Thoracic aorta (tissue), 2 donors: ENCODE measurements at regions not wholly inside any gene's neighbourhood (a gene's known extent, or its start where the extent isn't known, plus 50 kb on each side); places are given as distances from the start of the nearest gene placed in this dataset.

Experiments
- ATAC-seq: fragments of 150-250 bp; one replicate; pipeline ENCODE4 v1.8.0; 2017; ENCODE audit warnings: low read depth; ENCODE audit not compliant: insufficient number of reproducible peaks, low FRiP score
- DNase-seq: peaks from one replicate; pipeline ENCODE4 v3.0.0-alpha.2; 2020; ENCODE audit warnings: low spot score
- H3K27ac ChIP-seq, 2 donors: fragments of 200-600 bp; sonication (generic); 1 replicate in 1 of 2; 2 replicates in 1 of 2; pipeline ENCODE4 v1.5.1; 2016; ENCODE audit warnings: mild to moderate bottlenecking in 2 of 2, moderate library complexity in 2 of 2
- H3K27me3 ChIP-seq: fragments of 200-600 bp; sonication (generic); replicated peaks from 2 replicates; pipeline ENCODE4 v1.6.0; 2016; ENCODE audit warnings: mild to moderate bottlenecking; ENCODE audit not compliant: insufficient read depth
- H3K36me3 ChIP-seq: fragments of 200-600 bp; sonication (generic); one replicate; pipeline ENCODE4 v1.5.1; 2016
- H3K4me1 ChIP-seq, 2 donors: fragments of 200-600 bp; sonication (generic); 1 replicate in 1 of 2; 2 replicates in 1 of 2; pipeline versions ENCODE4 v1.5.1 to v1.6.0; 2016; ENCODE audit warnings: low read depth in 2 of 2, mild to moderate bottlenecking in 1 of 2; ENCODE audit not compliant: control insufficient read depth in 1 of 2
- H3K4me3 ChIP-seq: fragments of 200-600 bp; sonication (generic); 2 replicates; pipeline ENCODE4 v1.5.1; 2016; ENCODE audit warnings: mild to moderate bottlenecking
- H3K9me3 ChIP-seq: fragments of 200-600 bp; sonication (generic); 2 replicates; pipeline ENCODE4 v1.5.1; 2016
- TF ChIP-seq, protein P1 (sequence below): fragments of 200-600 bp; sonication (generic); IDR thresholded peaks from one replicate; pipeline ENCODE4 v1.5.1; 2019; ENCODE audit warnings: antibody characterized with exemption

DNA sequence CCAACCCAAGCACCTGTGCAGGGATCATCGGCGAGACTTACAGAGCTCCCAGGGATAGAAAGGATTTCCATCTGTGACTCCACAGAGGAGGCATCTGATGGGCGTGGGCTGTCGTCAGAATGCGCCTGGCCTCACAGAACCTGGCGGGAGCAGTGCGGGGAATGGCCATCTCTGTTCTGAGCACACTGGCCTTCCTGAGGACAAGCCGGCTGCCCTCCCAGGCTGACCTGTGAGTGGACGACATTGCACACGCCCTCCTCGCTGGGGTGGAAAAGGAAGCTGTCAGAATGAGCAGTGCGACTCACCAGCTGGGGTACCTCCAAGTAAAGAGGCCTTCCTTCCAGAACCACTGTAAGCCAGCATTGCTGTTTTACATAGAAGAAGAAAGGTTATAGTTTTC lies 234.6 kb upstream of the PITRM1 start:
- TF ChIP-seq, protein P1, sequence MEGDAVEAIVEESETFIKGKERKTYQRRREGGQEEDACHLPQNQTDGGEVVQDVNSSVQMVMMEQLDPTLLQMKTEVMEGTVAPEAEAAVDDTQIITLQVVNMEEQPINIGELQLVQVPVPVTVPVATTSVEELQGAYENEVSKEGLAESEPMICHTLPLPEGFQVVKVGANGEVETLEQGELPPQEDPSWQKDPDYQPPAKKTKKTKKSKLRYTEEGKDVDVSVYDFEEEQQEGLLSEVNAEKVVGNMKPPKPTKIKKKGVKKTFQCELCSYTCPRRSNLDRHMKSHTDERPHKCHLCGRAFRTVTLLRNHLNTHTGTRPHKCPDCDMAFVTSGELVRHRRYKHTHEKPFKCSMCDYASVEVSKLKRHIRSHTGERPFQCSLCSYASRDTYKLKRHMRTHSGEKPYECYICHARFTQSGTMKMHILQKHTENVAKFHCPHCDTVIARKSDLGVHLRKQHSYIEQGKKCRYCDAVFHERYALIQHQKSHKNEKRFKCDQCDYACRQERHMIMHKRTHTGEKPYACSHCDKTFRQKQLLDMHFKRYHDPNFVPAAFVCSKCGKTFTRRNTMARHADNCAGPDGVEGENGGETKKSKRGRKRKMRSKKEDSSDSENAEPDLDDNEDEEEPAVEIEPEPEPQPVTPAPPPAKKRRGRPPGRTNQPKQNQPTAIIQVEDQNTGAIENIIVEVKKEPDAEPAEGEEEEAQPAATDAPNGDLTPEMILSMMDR, result no peak
- no peak for ATAC-seq
- no peak overlapping the region for H3K27ac ChIP-seq

DNA sequence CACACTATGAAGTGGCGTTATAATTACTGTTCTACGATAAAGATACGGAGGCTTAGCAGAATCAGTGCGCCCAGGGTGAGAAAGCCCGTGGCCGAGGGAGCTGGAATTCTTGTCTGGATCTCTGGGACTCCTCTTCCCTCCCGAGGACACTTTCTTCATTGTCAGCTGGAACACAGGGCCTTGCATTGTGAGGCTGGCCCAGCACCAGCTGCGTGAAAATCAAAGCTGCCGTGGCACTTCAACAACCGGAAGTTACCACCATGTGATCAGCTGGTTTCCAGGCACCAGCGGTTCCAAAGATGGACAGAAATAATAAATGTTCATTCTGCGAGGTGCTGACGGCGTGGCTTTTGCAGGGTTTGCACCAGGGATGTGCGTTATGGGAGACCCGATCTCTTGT lies 234.0 kb upstream of the PITRM1 start:
- Histone ChIP-seq H3K9me3 (no peaks in the 10 kb centered on the region), H3K4me1 (no peaks in the 10 kb centered on the region), H3K27me3 (no peaks in the 10 kb centered on the region), H3K27ac (no peak overlapping the region), H3K4me3 (no peak overlapping the region), H3K36me3 (no peaks in the 10 kb centered on the region)
- TF ChIP-seq, protein P1, result no peak
- ATAC-seq, result no peak
- DNase-seq, result no peak

More for the DNA sequence above, 234.6 kb upstream of the PITRM1 start:
- Histone ChIP-seq H3K9me3 (no peaks in the 10 kb centered on the region), H3K36me3 (no peaks in the 10 kb centered on the region), H3K27me3 (no peaks in the 10 kb centered on the region), H3K4me1 (no peaks in the 10 kb centered on the region), H3K4me3 (no peak overlapping the region)
- no peak for DNase-seq

DNA sequence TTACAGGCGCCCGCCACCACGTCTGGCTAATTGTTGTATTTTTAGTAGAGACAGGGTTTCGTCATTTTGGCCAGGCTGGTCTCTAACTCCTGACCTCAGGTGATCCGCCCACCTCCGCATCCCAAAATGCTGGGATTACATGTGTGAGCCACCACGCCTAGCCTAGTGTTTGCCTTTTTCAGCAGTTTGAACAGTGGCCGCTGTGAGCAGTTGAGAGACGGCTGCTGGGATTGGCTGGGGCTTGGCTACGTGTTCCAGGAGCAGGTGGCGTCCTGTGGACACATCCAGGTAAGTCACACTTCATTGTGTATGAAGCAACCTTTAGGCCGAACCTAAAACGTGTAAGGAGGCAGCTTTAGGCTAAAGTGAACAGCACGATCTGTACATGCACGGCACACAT lies 231.8 kb upstream of the PITRM1 start:
- Histone ChIP-seq H3K36me3 (no peaks in the 10 kb centered on the region), H3K27ac (no peak overlapping the region), H3K4me3 (no peak overlapping the region), H3K9me3 (no peaks in the 10 kb centered on the region), H3K4me1 (peaks cover 0 to 10% of the 10 kb centered on the region in 2 donors), H3K27me3 (no peaks in the 10 kb centered on the region)
- no peak for ATAC-seq
- no peak for DNase-seq
- TF ChIP-seq, protein P1, result no peak

DNA sequence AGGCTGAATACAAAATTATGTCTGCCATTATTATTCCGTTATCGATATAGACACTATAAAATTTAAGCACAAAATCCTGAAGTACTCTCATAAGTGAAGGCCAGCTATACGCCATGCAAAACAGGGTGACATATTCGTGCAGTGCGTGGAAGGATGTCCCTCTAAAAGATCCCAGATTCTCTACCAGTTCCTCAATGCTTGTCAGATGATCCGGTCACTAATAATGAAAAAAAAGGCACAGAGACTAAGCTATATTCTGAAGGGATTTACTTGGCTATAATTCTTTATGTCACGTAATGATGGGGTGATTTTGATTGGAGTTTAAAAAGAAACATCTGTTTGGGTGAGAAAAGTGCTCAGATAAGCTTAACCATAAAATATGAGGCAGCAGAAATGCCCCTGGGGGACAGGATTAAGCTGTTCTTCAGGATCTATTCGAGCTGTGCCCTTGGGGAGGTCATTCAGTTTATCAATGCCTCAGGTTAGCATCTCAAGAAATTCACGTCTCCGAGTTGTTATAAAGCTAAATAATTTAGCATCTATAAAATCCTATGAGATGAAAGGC lies 229.7 kb upstream of the PITRM1 start:
- DNase-seq (no peak), ATAC-seq (no peak)
- Histone ChIP-seq H3K36me3 (no peaks in the 10 kb centered on the region), H3K27ac (no peak overlapping the region), H3K27me3 (no peaks in the 10 kb centered on the region), H3K9me3 (no peaks in the 10 kb centered on the region), H3K4me3 (no peak overlapping the region), H3K4me1 (peaks cover 0 to 10% of the 10 kb centered on the region in 2 donors)
- TF ChIP-seq, protein P1, result no peak

DNA sequence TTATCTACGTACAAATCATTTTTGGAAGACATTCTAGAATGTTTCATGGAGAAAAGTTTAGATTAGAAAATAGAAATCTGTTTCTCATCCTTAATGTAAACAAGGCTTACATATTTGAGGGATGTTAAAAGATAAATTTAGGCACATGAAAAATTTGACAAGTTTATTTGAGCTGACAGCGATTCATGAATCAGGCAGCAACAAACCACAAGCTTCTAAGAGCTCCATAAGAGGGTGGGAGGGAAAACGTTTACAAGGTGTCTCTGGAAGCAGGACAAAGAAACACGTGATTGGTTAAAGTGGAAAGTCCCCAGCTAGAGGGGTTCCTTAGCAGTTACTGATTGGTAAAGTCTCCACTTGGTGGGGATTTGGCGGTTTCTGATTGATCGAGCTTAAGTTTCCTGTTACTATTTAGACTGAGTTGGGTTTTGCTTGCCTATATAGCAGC lies 228.9 kb upstream of the PITRM1 start:
- no peak overlapping the region for H3K4me3 ChIP-seq
- no peaks in the 10 kb centered on the region for H3K27me3 ChIP-seq
- H3K27ac ChIP-seq, result no peak overlapping the region
- no peaks in the 10 kb centered on the region for H3K36me3 ChIP-seq
- no peak for DNase-seq
- no peaks in the 10 kb centered on the region for H3K9me3 ChIP-seq
- TF ChIP-seq, protein P1, result no peak
- H3K4me1 ChIP-seq, result peaks cover 0 to 15% of the 10 kb centered on the region in 2 donors
- ATAC-seq, result no peak
